Neuron (in vitro differentiated cells): ENCODE measurements at regions not wholly inside any gene's neighbourhood (a gene's known extent, or its start where the extent isn't known, plus 50 kb on each side); places are given as distances from the start of the nearest gene placed in this dataset.

Experiments used
- H2AFZ ChIP-seq: one replicate; pipeline ENCODE4 v1.6.1; 2013; ENCODE audit warnings: low read depth, mild to moderate bottlenecking, inconsistent platforms, low read length, moderate library complexity
- H3K27me3 ChIP-seq: one replicate; pipeline ENCODE4 v1.6.1; 2013; ENCODE audit warnings: low read length; ENCODE audit not compliant: insufficient read depth
- H3K36me3 ChIP-seq: one replicate; pipeline ENCODE4 v1.6.1; 2013; ENCODE audit warnings: low read length; ENCODE audit not compliant: insufficient read depth
- H3K4me1 ChIP-seq: one replicate; pipeline ENCODE4 v1.6.1; 2013; ENCODE audit warnings: low read length; ENCODE audit not compliant: insufficient read depth
- H3K4me3 ChIP-seq: 2 replicates; pipeline ENCODE4 v1.5.1; 2013; ENCODE audit warnings: mild to moderate bottlenecking, low read length, moderate library complexity
- H3K9me3 ChIP-seq: one replicate; pipeline ENCODE4 v1.6.1; 2013; ENCODE audit warnings: low read length

GRCh38 chr10:111246814-111247452 is 170.1 kb downstream of the ADRA2A start:
- Histone ChIP-seq H2AFZ (no peak overlapping the region), H3K4me3 (no peak overlapping the region), H3K4me1 (peaks cover 6% of the 10 kb centered on the region), H3K9me3 (no peaks in the 10 kb centered on the region), H3K36me3 (no peaks in the 10 kb centered on the region), H3K27me3 (no peaks in the 10 kb centered on the region)

- H2AFZ ChIP-seq: no peak overlapping the region
- no peak overlapping the region for H3K4me3 ChIP-seq
- H3K36me3 ChIP-seq: no peaks in the 10 kb centered on the region
- H3K4me1 ChIP-seq: peaks cover 6% of the 10 kb centered on the region
- no peaks in the 10 kb centered on the region for H3K27me3 ChIP-seq
- H3K9me3 ChIP-seq: no peaks in the 10 kb centered on the region
These were observed 171.1 kb downstream of the ADRA2A start for GRCh38 chr10:111247781-111248389.

GRCh38 chr10:111249925-111250324 is 173.1 kb downstream of the ADRA2A start:
- Histone ChIP-seq H2AFZ (no peak overlapping the region), H3K9me3 (no peaks in the 10 kb centered on the region), H3K36me3 (no peaks in the 10 kb centered on the region), H3K4me1 (peaks cover 6% of the 10 kb centered on the region), H3K27me3 (no peaks in the 10 kb centered on the region), H3K4me3 (no peak overlapping the region)

GRCh38 chr10:111261081-111261615 is 184.3 kb downstream of the ADRA2A start:
- no peak overlapping the region for H3K4me3 ChIP-seq
- no peaks in the 10 kb centered on the region for H3K9me3 ChIP-seq
- no peaks in the 10 kb centered on the region for H3K4me1 ChIP-seq
- H2AFZ ChIP-seq: no peak overlapping the region
- H3K27me3 ChIP-seq: no peaks in the 10 kb centered on the region
- no peaks in the 10 kb centered on the region for H3K36me3 ChIP-seq

- Histone ChIP-seq H3K27me3 (no peaks in the 10 kb centered on the region), H2AFZ (no peak overlapping the region), H3K36me3 (no peaks in the 10 kb centered on the region), H3K9me3 (no peaks in the 10 kb centered on the region), H3K4me1 (no peaks in the 10 kb centered on the region), H3K4me3 (no peak overlapping the region)
These were observed 188.5 kb downstream of the ADRA2A start for GRCh38 chr10:111265341-111265740.

GRCh38 chr10:111266165-111266564 is 189.3 kb downstream of the ADRA2A start:
- Histone ChIP-seq H3K36me3 (no peaks in the 10 kb centered on the region), H3K27me3 (no peaks in the 10 kb centered on the region), H2AFZ (no peak overlapping the region), H3K9me3 (no peaks in the 10 kb centered on the region), H3K4me1 (no peaks in the 10 kb centered on the region), H3K4me3 (no peak overlapping the region)

GRCh38 chr10:111267673-111268072 is 190.8 kb downstream of the ADRA2A start:
- H3K4me3 ChIP-seq: no peak overlapping the region

GRCh38 chr10:111273235-111273634 is 196.4 kb downstream of the ADRA2A start:
- Histone ChIP-seq H3K4me3 (no peak overlapping the region), H3K36me3 (no peaks in the 10 kb centered on the region), H2AFZ (no peak overlapping the region), H3K9me3 (no peaks in the 10 kb centered on the region), H3K27me3 (no peaks in the 10 kb centered on the region), H3K4me1 (no peaks in the 10 kb centered on the region)

More at GRCh38 chr10:111267673-111268072, 190.8 kb downstream of the ADRA2A start:
- Histone ChIP-seq H3K36me3 (no peaks in the 10 kb centered on the region), H3K27me3 (no peaks in the 10 kb centered on the region), H2AFZ (no peak overlapping the region), H3K4me1 (no peaks in the 10 kb centered on the region), H3K9me3 (no peaks in the 10 kb centered on the region)

GRCh38 chr10:111273635-111274034 is 196.8 kb downstream of the ADRA2A start:
- Histone ChIP-seq H3K27me3 (no peaks in the 10 kb centered on the region), H2AFZ (no peak overlapping the region), H3K9me3 (no peaks in the 10 kb centered on the region), H3K36me3 (no peaks in the 10 kb centered on the region), H3K4me1 (no peaks in the 10 kb centered on the region), H3K4me3 (no peak overlapping the region)

- Histone ChIP-seq H3K4me3 (no peak overlapping the region), H3K9me3 (no peaks in the 10 kb centered on the region), H3K27me3 (no peaks in the 10 kb centered on the region), H3K36me3 (no peaks in the 10 kb centered on the region), H2AFZ (no peak overlapping the region), H3K4me1 (no peaks in the 10 kb centered on the region)
These were observed 198.3 kb downstream of the ADRA2A start for GRCh38 chr10:111275091-111275490.

- Histone ChIP-seq H3K9me3 (no peaks in the 10 kb centered on the region), H3K36me3 (no peaks in the 10 kb centered on the region), H3K4me3 (no peak overlapping the region), H2AFZ (no peak overlapping the region), H3K27me3 (no peaks in the 10 kb centered on the region), H3K4me1 (no peaks in the 10 kb centered on the region)
These were observed 200.8 kb downstream of the ADRA2A start for GRCh38 chr10:111277661-111278060.

- H3K4me3 ChIP-seq: no peak overlapping the region
- H3K36me3 ChIP-seq: no peaks in the 10 kb centered on the region
- no peaks in the 10 kb centered on the region for H3K9me3 ChIP-seq
- no peaks in the 10 kb centered on the region for H3K4me1 ChIP-seq
- no peak overlapping the region for H2AFZ ChIP-seq
- no peaks in the 10 kb centered on the region for H3K27me3 ChIP-seq
These were observed 201.4 kb downstream of the ADRA2A start for GRCh38 chr10:111278266-111278665.

GRCh38 chr10:111281516-111281915 is 204.7 kb downstream of the ADRA2A start:
- Histone ChIP-seq H2AFZ (no peak overlapping the region), H3K27me3 (no peaks in the 10 kb centered on the region), H3K4me3 (no peak overlapping the region), H3K9me3 (no peaks in the 10 kb centered on the region), H3K36me3 (no peaks in the 10 kb centered on the region), H3K4me1 (no peaks in the 10 kb centered on the region)
